B cell (primary cell): ENCODE measurements at regions not wholly inside any gene's neighbourhood (a gene's known extent, or its start where the extent isn't known, plus 50 kb on each side); places are given as distances from the start of the nearest gene placed in this dataset.

ENCODE experiments used
- ATAC-seq: fragments of 200-7000 bp; cut with Tn5 transposase; one replicate; pipeline ENCODE4 v1.10.0; 2021; ENCODE audit warnings: low read depth, mild to moderate bottlenecking, moderate number of reproducible peaks, moderate library complexity
- CTCF ChIA-PET: fragments of 350-600 bp; sonication (Branson Sonifier 250); formaldehyde crosslinking; loops from one replicate; lab custom pipeline; 2021; ENCODE audit warnings: antibody characterized with exemption, inconsistent platforms; lab: Charles Lee
- POLR2A ChIA-PET: fragments of 350-600 bp; sonication (Branson Sonifier 250); formaldehyde crosslinking; loops from one replicate; lab custom pipeline; 2021; ENCODE audit warnings: antibody characterized with exemption; lab: Charles Lee
- DNase-seq: peaks from one replicate; pipeline ENCODE4 v3.0.0; 2013
- H2AFZ ChIP-seq: 2 replicates; pipeline ENCODE4 v1.6.1; 2012; ENCODE audit warnings: mild to moderate bottlenecking, low read depth, low read length; ENCODE audit not compliant: insufficient read depth, poor library complexity, severe bottlenecking
- H3K27ac ChIP-seq, 2 donors: 1 replicate in 1 of 2; 2 replicates in 1 of 2; pipeline ENCODE4 v1.5.1; 2012 to 2013; ENCODE audit warnings: low read length in 2 of 2, mild to moderate bottlenecking in 2 of 2, moderate library complexity in 1 of 2
- H3K27me3 ChIP-seq, 4 experiments: fragments of 200-600 bp in 1 of 4; sonication (generic) in 1 of 4; replicated peaks in 1 of 4; 1 replicate in 2 of 4; 2 replicates in 2 of 4; pipeline versions ENCODE4 v1.6.1 to v1.7.0; 2013 to 2016; ENCODE audit warnings: low read length in 3 of 4, mild to moderate bottlenecking in 2 of 4, mixed read lengths in 1 of 4, moderate library complexity in 1 of 4; ENCODE audit not compliant: insufficient read depth in 4 of 4, control insufficient read depth in 3 of 4; ENCODE audit errors: control extremely low read depth in 1 of 4
- H3K36me3 ChIP-seq, 2 experiments: replicated peaks in 1 of 2; 1 replicate in 1 of 2; 2 replicates in 1 of 2; pipeline versions ENCODE4 v1.6.1 to v1.7.1; 2013; ENCODE audit warnings: low read length in 1 of 2; ENCODE audit not compliant: insufficient read depth in 2 of 2, control insufficient read depth in 1 of 2; ENCODE audit errors: control extremely low read depth in 1 of 2, extremely low read depth in 1 of 2
- H3K4me1 ChIP-seq, 2 donors: fragments of 200-600 bp in 1 of 2; sonication (generic) in 1 of 2; 1 replicate in 1 of 2; 2 replicates in 1 of 2; pipeline versions ENCODE4 v1.5.1 to v1.6.1; 2013 to 2017; ENCODE audit warnings: low read length in 2 of 2; ENCODE audit not compliant: control insufficient read depth in 2 of 2, insufficient read depth in 2 of 2
- H3K4me2 ChIP-seq: replicated peaks from 2 replicates; pipeline ENCODE3; 2012; ENCODE audit warnings: mild to moderate bottlenecking, low read depth, low read length; ENCODE audit not compliant: poor library complexity, severe bottlenecking
- H3K4me3 ChIP-seq, 5 experiments: fragments of 200-600 bp in 1 of 5; sonication (generic) in 1 of 5; 1 replicate in 3 of 5; 2 replicates in 2 of 5; pipeline versions ENCODE4 v1.5.1 to v1.7.0; 2011 to 2016; ENCODE audit warnings: low read length in 4 of 5, mild to moderate bottlenecking in 4 of 5, low read depth in 2 of 5, control low read depth in 1 of 5, moderate library complexity in 1 of 5; ENCODE audit not compliant: insufficient read depth in 1 of 5; ENCODE audit errors: control extremely low read depth in 1 of 5, extremely low read depth in 1 of 5
- H3K79me2 ChIP-seq: fragments of 200-600 bp; sonication (generic); one replicate; pipeline ENCODE4 v1.6.0; 2016; ENCODE audit warnings: low read length; ENCODE audit not compliant: control insufficient read depth, insufficient read depth
- H3K9ac ChIP-seq: fragments of 200-600 bp; sonication (generic); 2 replicates; pipeline ENCODE4 v1.6.1; 2017; ENCODE audit warnings: mild to moderate bottlenecking, low read length, moderate library complexity
- H3K9me3 ChIP-seq, 3 donors: one replicate each; pipeline versions ENCODE4 v1.6.1 to v1.7.1; 2013; ENCODE audit warnings: low read length in 2 of 3; ENCODE audit not compliant: control insufficient read depth in 2 of 3, insufficient read depth in 1 of 3; ENCODE audit errors: control extremely low read depth in 1 of 3
- H4K20me1 ChIP-seq: 2 replicates; pipeline ENCODE4 v1.6.0; 2012; ENCODE audit warnings: mild to moderate bottlenecking, low read length; ENCODE audit not compliant: insufficient read depth, control insufficient read depth, poor library complexity, severe bottlenecking
- H3K27ac Mint-ChIP-seq: one replicate; pipeline ENCODE4 v1.8.0; 2021; ENCODE audit warnings: mixed read lengths
- H3K27me3 Mint-ChIP-seq: one replicate; pipeline ENCODE4 v1.8.0; 2021; ENCODE audit warnings: mixed read lengths
- H3K4me1 Mint-ChIP-seq: one replicate; pipeline ENCODE4 v1.8.0; 2021; ENCODE audit warnings: mixed read lengths
- H3K4me3 Mint-ChIP-seq: one replicate; pipeline ENCODE4 v1.8.0; 2021; ENCODE audit warnings: mixed read lengths
- H3K9me3 Mint-ChIP-seq: one replicate; pipeline ENCODE4 v1.8.0; 2022; ENCODE audit warnings: mixed read lengths; ENCODE audit not compliant: insufficient read depth
- EZH2 ChIP-seq: IDR thresholded peaks from 2 replicates; pipeline ENCODE4 v1.6.1; 2012; ENCODE audit warnings: borderline replicate concordance, low read depth, mild to moderate bottlenecking, moderate library complexity, low read length; ENCODE audit not compliant: insufficient read depth, poor library complexity, severe bottlenecking
- WGBS: methylation state at CpG from one replicate; pipeline ENCODE4 v1.1.5; 2013; ENCODE audit warnings: missing lambda C conversion rate; ENCODE audit not compliant: insufficient coverage; 5-methylcytosine and 5-hydroxymethylcytosine counted together
- intact Hi-C: fragments of 100-400 bp; cut with micrococcal nuclease; formaldehyde crosslinking; loops from one replicate; pipeline ENCODE4 v1.10.0; 2022
- TF ChIP-seq, protein P1 (sequence below): fragments of 200-600 bp; IDR thresholded peaks from one replicate; pipeline ENCODE4 v1.8.0; 2022; ENCODE audit warnings: antibody characterized with exemption, mild to moderate bottlenecking

DNA sequence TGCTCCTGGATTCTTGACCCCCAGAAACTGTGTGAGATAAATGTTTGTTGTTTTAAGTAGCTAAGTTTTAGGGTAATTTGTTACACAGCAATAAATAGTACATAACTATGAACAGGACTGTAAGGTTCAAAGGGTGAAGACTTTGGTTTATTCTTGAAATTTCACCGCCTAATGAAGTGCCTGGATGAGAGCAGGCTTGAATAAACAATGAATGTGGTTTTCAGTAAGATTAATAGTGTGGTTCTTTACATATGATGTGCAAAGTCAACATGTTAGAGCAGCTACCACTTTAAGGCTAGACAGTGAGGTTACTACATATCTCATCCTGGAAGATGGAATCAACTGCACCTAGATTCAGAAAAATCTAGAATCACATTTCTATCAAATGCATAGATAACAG, 145.2 kb upstream of the BTG1 start:
- no peak overlapping the region for H3K27ac Mint-ChIP-seq
- Histone ChIP-seq H3K9me3 (no peaks in the 10 kb centered on the region), H3K4me2 (no peak overlapping the region), H3K79me2 (no peaks in the 10 kb centered on the region), H3K36me3 (no peaks in the 10 kb centered on the region), H4K20me1 (no peaks in the 10 kb centered on the region), H3K9ac (no peak overlapping the region), H2AFZ (no peak overlapping the region), H3K27ac (no peak overlapping the region), H3K4me1 (no peaks in the 10 kb centered on the region), H3K4me3 (no peak overlapping the region), H3K27me3 (no peaks in the 10 kb centered on the region)
- no peaks in the 10 kb centered on the region for H3K4me1 Mint-ChIP-seq
- no peak for TF ChIP-seq EZH2
- TF ChIP-seq, protein P1, sequence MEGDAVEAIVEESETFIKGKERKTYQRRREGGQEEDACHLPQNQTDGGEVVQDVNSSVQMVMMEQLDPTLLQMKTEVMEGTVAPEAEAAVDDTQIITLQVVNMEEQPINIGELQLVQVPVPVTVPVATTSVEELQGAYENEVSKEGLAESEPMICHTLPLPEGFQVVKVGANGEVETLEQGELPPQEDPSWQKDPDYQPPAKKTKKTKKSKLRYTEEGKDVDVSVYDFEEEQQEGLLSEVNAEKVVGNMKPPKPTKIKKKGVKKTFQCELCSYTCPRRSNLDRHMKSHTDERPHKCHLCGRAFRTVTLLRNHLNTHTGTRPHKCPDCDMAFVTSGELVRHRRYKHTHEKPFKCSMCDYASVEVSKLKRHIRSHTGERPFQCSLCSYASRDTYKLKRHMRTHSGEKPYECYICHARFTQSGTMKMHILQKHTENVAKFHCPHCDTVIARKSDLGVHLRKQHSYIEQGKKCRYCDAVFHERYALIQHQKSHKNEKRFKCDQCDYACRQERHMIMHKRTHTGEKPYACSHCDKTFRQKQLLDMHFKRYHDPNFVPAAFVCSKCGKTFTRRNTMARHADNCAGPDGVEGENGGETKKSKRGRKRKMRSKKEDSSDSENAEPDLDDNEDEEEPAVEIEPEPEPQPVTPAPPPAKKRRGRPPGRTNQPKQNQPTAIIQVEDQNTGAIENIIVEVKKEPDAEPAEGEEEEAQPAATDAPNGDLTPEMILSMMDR = no peak
- CTCF ChIA-PET = interaction anchor here (1.3 to 2.5 kb wide), 3 partner anchors 9 to 279 kb away, joined by 4 to 7 read pairs (median 4); no protein-coding TSS in a partner anchor
- POLR2A ChIA-PET = no interaction called here
- H3K27me3 Mint-ChIP-seq = no peaks in the 10 kb centered on the region
- no peak for ATAC-seq
- DNase-seq = no peak
- no peak overlapping the region for H3K4me3 Mint-ChIP-seq
- no peaks in the 10 kb centered on the region for H3K9me3 Mint-ChIP-seq
- intact Hi-C loops = no loop called here
- WGBS = no CpG with 5 or more reads among the region's 1 CpG

DNA sequence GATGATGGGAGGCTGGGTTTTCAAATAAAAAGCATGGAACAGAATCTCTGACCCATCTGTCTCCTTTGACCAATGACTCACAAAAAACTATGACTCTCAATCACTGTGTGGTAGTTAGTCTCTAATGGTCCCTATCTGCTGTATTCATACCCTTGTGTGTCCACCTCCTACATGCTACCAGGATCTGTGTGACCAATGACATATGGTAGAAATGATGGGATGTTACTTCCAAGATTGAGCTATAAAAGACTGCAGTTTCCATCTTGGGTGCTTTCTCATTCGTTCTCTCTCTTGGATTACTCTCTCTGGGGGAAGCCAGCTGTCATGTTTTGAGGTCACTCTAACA, 144.7 kb upstream of the BTG1 start:
- H3K27me3 ChIP-seq = no peaks in the 10 kb centered on the region
- WGBS = 100% methylated on average over 1 of the region's 1 CpG
- H3K27me3 Mint-ChIP-seq = no peaks in the 10 kb centered on the region
- no peak overlapping the region for H2AFZ ChIP-seq
- H3K79me2 ChIP-seq = no peaks in the 10 kb centered on the region
- no peak overlapping the region for H3K27ac ChIP-seq
- no peak overlapping the region for H3K4me2 ChIP-seq
- ATAC-seq (no peak), DNase-seq (no peak)
- H3K27ac Mint-ChIP-seq = no peak overlapping the region
- no peaks in the 10 kb centered on the region for H3K9me3 Mint-ChIP-seq
- no peak overlapping the region for H3K4me3 ChIP-seq
- TF ChIP-seq, protein P1 = no peak
- TF ChIP-seq EZH2 = no peak
- H3K4me1 ChIP-seq = no peaks in the 10 kb centered on the region
- intact Hi-C loops = no loop called here
- H4K20me1 ChIP-seq = no peaks in the 10 kb centered on the region
- no peaks in the 10 kb centered on the region for H3K36me3 ChIP-seq
- H3K4me1 Mint-ChIP-seq = no peaks in the 10 kb centered on the region
- no peak overlapping the region for H3K9ac ChIP-seq
- no peaks in the 10 kb centered on the region for H3K9me3 ChIP-seq
- ChIA-PET CTCF (interaction anchor here (1.3 to 2.5 kb wide), 2 partner anchors 8 to 14 kb away, joined by 4 to 7 read pairs; no protein-coding TSS in a partner anchor), POLR2A (no interaction called here)
- H3K4me3 Mint-ChIP-seq = no peak overlapping the region
